Lower leg skin (tissue), 4 donors: ENCODE measurements at regions not wholly inside any gene's neighbourhood (a gene's known extent, or its start where the extent isn't known, plus 50 kb on each side); places are given as distances from the start of the nearest gene placed in this dataset.

Experiments used
- DNase-seq, 2 donors: peaks; one replicate each; pipeline ENCODE4 v3.0.0-alpha.2; 2019; ENCODE audit warnings: low spot score in 2 of 2
- H3K4me3 ChIP-seq: fragments of 200-600 bp; sonication (generic); 2 replicates; pipeline ENCODE4 v1.5.1; 2017; ENCODE audit warnings: mild to moderate bottlenecking, low read depth; ENCODE audit not compliant: poor library complexity, severe bottlenecking
- POLR2A ChIP-seq, 2 donors: fragments of 450-650 bp; IDR thresholded peaks; one replicate each; pipeline ENCODE4 v1.6.1; 2016 to 2017; ENCODE audit warnings: antibody characterized with exemption in 2 of 2, mild to moderate bottlenecking in 1 of 2, moderate library complexity in 1 of 2
- WGBS, 2 donors: methylation state at CpG; one replicate each; pipeline ENCODE4 v1.1.5; 2018; 5-methylcytosine and 5-hydroxymethylcytosine counted together
- intact Hi-C: fragments of 100-400 bp; cut with DNase I; formaldehyde crosslinking; loops from one replicate; pipeline ENCODE4 v1.15.0; 2023; ENCODE audit warnings: low total_unique reads
- TF ChIP-seq, protein P1 (sequence below), 3 donors: fragments of 450-650 bp; IDR thresholded peaks; one replicate each; pipeline ENCODE4 v1.5.1; 2016; ENCODE audit warnings: antibody characterized with exemption in 3 of 3, mild to moderate bottlenecking in 3 of 3, moderate library complexity in 2 of 3

GRCh38 chr5:135776457-135776856, 58.0 kb upstream of the SLC25A48 start:
- TF ChIP-seq, protein P1, sequence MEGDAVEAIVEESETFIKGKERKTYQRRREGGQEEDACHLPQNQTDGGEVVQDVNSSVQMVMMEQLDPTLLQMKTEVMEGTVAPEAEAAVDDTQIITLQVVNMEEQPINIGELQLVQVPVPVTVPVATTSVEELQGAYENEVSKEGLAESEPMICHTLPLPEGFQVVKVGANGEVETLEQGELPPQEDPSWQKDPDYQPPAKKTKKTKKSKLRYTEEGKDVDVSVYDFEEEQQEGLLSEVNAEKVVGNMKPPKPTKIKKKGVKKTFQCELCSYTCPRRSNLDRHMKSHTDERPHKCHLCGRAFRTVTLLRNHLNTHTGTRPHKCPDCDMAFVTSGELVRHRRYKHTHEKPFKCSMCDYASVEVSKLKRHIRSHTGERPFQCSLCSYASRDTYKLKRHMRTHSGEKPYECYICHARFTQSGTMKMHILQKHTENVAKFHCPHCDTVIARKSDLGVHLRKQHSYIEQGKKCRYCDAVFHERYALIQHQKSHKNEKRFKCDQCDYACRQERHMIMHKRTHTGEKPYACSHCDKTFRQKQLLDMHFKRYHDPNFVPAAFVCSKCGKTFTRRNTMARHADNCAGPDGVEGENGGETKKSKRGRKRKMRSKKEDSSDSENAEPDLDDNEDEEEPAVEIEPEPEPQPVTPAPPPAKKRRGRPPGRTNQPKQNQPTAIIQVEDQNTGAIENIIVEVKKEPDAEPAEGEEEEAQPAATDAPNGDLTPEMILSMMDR (IDR thresholded peaks at IDR 0.05): no peak
- no peak for TF ChIP-seq POLR2A (IDR thresholded peaks at IDR 0.05)
- H3K4me3 ChIP-seq: no peak overlapping the region
- DNase-seq: no peak
- 85 to 90% methylated on average over 4 of the region's 4 CpGs for WGBS, 2 donors
- intact Hi-C loops: no loop called here

DNA sequence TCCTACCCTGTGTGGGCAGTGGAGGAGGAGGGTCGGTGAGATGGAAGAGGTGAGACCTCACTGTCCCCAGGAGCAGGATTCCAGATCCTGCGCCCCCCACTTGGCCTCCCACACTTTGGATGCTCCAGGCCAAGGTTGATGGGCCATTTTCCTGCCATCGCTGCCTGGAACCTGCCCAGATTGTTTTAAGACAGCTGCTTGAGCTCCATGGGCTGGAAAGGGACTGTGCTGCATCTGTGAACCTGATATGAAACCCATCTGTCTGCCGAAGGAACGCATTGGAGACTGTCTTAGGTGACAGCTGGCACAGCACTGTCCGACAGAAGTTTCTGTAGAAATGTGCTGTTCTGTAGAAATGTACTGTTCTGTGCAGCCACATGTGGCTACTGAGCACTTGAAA, 72.7 kb upstream of the SLC25A48 start:
- 59 to 83% methylated on average over 6 of the region's 6 CpGs for WGBS, 2 donors

GRCh38 chr5:135759149-135759784, 75.2 kb upstream of the SLC25A48 start:
- 92 to 94% methylated on average over 5 of the region's 5 CpGs for WGBS, 2 donors
- intact Hi-C loops: no loop called here
- DNase-seq: no peak
- TF ChIP-seq, protein P1 (IDR thresholded peaks at IDR 0.05): no peak
- TF ChIP-seq POLR2A (IDR thresholded peaks at IDR 0.05): no peak
- H3K4me3 ChIP-seq: no peak overlapping the region

More for the DNA sequence above, 72.7 kb upstream of the SLC25A48 start:
- no peak overlapping the region for H3K4me3 ChIP-seq
- no peak for TF ChIP-seq POLR2A (IDR thresholded peaks at IDR 0.05)
- TF ChIP-seq, protein P1 (IDR thresholded peaks at IDR 0.05): no peak
- intact Hi-C loops: no loop called here
- no peak for DNase-seq

GRCh38 chr5:135753990-135754389, 80.5 kb upstream of the SLC25A48 start:
- intact Hi-C loops: no loop called here
- no peak overlapping the region for H3K4me3 ChIP-seq
- no peak for TF ChIP-seq POLR2A (IDR thresholded peaks at IDR 0.05)
- TF ChIP-seq, protein P1 (IDR thresholded peaks at IDR 0.05): no peak
- 90 to 93% methylated on average over 5 of the region's 5 CpGs for WGBS, 2 donors
- no peak for DNase-seq

DNA sequence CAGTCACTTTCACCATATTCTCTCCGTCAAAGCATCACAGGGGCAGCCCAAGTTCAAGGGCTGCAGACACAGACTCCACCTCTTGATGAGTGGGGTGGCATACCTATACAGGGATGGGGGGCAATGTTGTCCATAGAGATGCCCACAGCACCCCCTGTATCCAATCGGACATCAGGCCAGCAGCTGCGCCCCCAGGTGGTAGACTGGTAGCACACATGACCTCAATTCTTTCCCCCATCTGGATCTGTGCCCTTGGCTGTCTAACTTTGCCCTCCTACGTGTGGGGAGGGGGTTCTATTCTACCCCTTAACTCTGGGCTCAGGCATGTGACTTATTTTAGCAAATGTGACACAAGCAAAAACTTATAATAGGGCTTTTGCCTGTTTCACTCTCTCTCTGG, 84.0 kb upstream of the SLC25A48 start:
- no peak overlapping the region for H3K4me3 ChIP-seq
- intact Hi-C loops: no loop called here
- WGBS, 2 donors: 64 to 65% methylated on average over 4 of the region's 4 CpGs
- TF ChIP-seq, protein P1 (IDR thresholded peaks at IDR 0.05): no peak
- TF ChIP-seq POLR2A (IDR thresholded peaks at IDR 0.05): no peak
- no peak for DNase-seq

DNA sequence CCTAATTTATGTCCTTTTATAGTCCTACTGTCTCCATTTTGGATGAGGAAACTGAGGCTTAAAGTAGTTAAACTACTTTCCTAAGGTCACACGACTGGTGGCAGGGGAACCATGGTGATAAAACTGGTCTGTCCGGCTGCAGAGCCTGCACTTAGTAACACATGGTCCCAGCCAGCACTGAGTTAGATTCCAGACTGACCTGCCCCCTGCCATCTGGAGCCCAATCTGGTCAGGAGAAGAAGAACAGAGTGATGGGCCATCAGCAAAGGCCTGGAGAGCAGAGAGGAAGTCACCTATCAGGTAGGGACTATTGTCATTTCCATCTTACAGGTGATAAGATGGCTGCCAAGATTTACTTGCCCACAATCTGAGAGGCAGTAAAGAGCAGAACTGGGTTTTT, 86.6 kb upstream of the SLC25A48 start:
- no peak for DNase-seq
- intact Hi-C loops: no loop called here
- 55 to 64% methylated on average over 2 of the region's 2 CpGs for WGBS, 2 donors
- TF ChIP-seq, protein P1 (IDR thresholded peaks at IDR 0.05): no peak
- no peak for TF ChIP-seq POLR2A (IDR thresholded peaks at IDR 0.05)
- no peak overlapping the region for H3K4me3 ChIP-seq
